Astrocyte (in vitro differentiated cells and primary cell): ENCODE measurements at regions not wholly inside any gene's neighbourhood (a gene's known extent, or its start where the extent isn't known, plus 50 kb on each side); places are given as distances from the start of the nearest gene placed in this dataset.

Experiments
- DNase-seq: peaks from one replicate; pipeline ENCODE4 v3.0.0-alpha.2; 2010; ENCODE audit warnings: low read depth
- FAIRE-seq: peaks from 2 replicates; lab custom pipeline; 2011; peaks lifted over from hg19 to GRCh38; lab: Jason Lieb, UNC
- H2AFZ ChIP-seq: 2 replicates; pipeline ENCODE4 v1.6.0; 2012; ENCODE audit warnings: low read depth, low read length, inconsistent platforms
- H3K27ac ChIP-seq: 2 replicates; pipeline ENCODE4 v1.5.1; 2011; ENCODE audit warnings: low read depth, low read length, inconsistent platforms
- H3K27me3 ChIP-seq: 2 replicates; pipeline ENCODE4 v1.6.0; 2011; ENCODE audit warnings: low read length, inconsistent platforms; ENCODE audit not compliant: insufficient read depth
- H3K36me3 ChIP-seq: 2 replicates; pipeline ENCODE4 v1.5.1; 2011; ENCODE audit warnings: low read length, inconsistent platforms; ENCODE audit not compliant: insufficient read depth
- H3K4me1 ChIP-seq: 2 replicates; pipeline ENCODE4 v1.5.1; 2011; ENCODE audit warnings: low read length, inconsistent platforms; ENCODE audit not compliant: insufficient read depth
- H3K4me2 ChIP-seq: 2 replicates; pipeline ENCODE4 v1.6.0; 2012; ENCODE audit warnings: low read length, inconsistent platforms
- H3K4me3 ChIP-seq: 2 replicates; pipeline ENCODE4 v1.5.1; 2011; ENCODE audit warnings: low read depth, mild to moderate bottlenecking, low read length, inconsistent platforms; ENCODE audit not compliant: insufficient read depth
- H3K79me2 ChIP-seq: 2 replicates; pipeline ENCODE4 v1.6.0; 2012; ENCODE audit warnings: mild to moderate bottlenecking, low read length, inconsistent platforms; ENCODE audit not compliant: insufficient read depth
- H3K9ac ChIP-seq: 2 replicates; pipeline ENCODE4 v1.6.0; 2012; ENCODE audit warnings: mild to moderate bottlenecking, low read length, inconsistent platforms
- H3K9me3 ChIP-seq: 2 replicates; pipeline ENCODE4 v1.5.1; 2012; ENCODE audit warnings: low read depth, mild to moderate bottlenecking, low read length, inconsistent platforms; ENCODE audit not compliant: insufficient read depth
- H4K20me1 ChIP-seq: 2 replicates; pipeline ENCODE4 v1.6.0; 2012; ENCODE audit warnings: low read length, inconsistent platforms; ENCODE audit not compliant: insufficient read depth
- H3K27ac Mint-ChIP-seq: one replicate; pipeline ENCODE4 v1.8.0; 2021; ENCODE audit warnings: mild to moderate bottlenecking, mixed read lengths; ENCODE audit not compliant: unreplicated experiment
- H3K27me3 Mint-ChIP-seq: one replicate; pipeline ENCODE4 v1.8.0; 2021; ENCODE audit warnings: low read depth, mixed read lengths; ENCODE audit not compliant: unreplicated experiment
- H3K36me3 Mint-ChIP-seq: one replicate; pipeline ENCODE4 v1.8.0; 2021; ENCODE audit warnings: low read depth, mixed read lengths; ENCODE audit not compliant: unreplicated experiment
- H3K4me1 Mint-ChIP-seq: one replicate; pipeline ENCODE4 v1.8.0; 2021; ENCODE audit warnings: low read depth, mixed read lengths; ENCODE audit not compliant: unreplicated experiment
- H3K4me3 Mint-ChIP-seq: one replicate; pipeline ENCODE4 v1.8.0; 2021; ENCODE audit warnings: mild to moderate bottlenecking, moderate library complexity, mixed read lengths; ENCODE audit not compliant: unreplicated experiment
- H3K9me3 Mint-ChIP-seq: one replicate; pipeline ENCODE4 v1.8.0; 2021; ENCODE audit warnings: mild to moderate bottlenecking, mixed read lengths; ENCODE audit not compliant: unreplicated experiment
- CTCF ChIP-seq: IDR thresholded peaks from 2 replicates; pipeline ENCODE4 v1.5.1; 2011; ENCODE audit warnings: low read depth, mild to moderate bottlenecking, inconsistent platforms, low read length, moderate library complexity; ENCODE audit not compliant: insufficient read depth
- EZH2 ChIP-seq: IDR thresholded peaks from 2 replicates; pipeline ENCODE4 v1.6.1; 2012; ENCODE audit warnings: mild to moderate bottlenecking, low read length, inconsistent platforms; ENCODE audit not compliant: insufficient read depth

GRCh38 chr17:56011406-56012131 is 141.7 kb upstream of the ANKFN1 start:
- Mint-ChIP-seq H3K4me3 (no peak overlapping the region), H3K27ac (no peak overlapping the region), H3K36me3 (no peaks in the 10 kb centered on the region), H3K9me3 (peaks cover 2% of the 10 kb centered on the region), H3K4me1 (peaks cover 3% of the 10 kb centered on the region), H3K27me3 (no peaks in the 10 kb centered on the region)
- FAIRE-seq (no peak), DNase-seq (no peak)
- H3K79me2 ChIP-seq = no peaks in the 10 kb centered on the region
- no peak overlapping the region for H3K4me3 ChIP-seq
- no peaks in the 10 kb centered on the region for H3K36me3 ChIP-seq
- no peak overlapping the region for H3K9ac ChIP-seq
- no peaks in the 10 kb centered on the region for H3K9me3 ChIP-seq
- H2AFZ ChIP-seq = no peak overlapping the region
- H3K4me1 ChIP-seq = no peaks in the 10 kb centered on the region
- no peaks in the 10 kb centered on the region for H3K27me3 ChIP-seq
- no peaks in the 10 kb centered on the region for H4K20me1 ChIP-seq
- H3K27ac ChIP-seq = no peak overlapping the region
- H3K4me2 ChIP-seq = no peak overlapping the region
- TF ChIP-seq CTCF (no peak), EZH2 (no peak)

- H3K36me3 ChIP-seq = no peaks in the 10 kb centered on the region
- no peaks in the 10 kb centered on the region for H3K27me3 Mint-ChIP-seq
- no peak overlapping the region for H3K4me3 Mint-ChIP-seq
- H3K9ac ChIP-seq = no peak overlapping the region
- H3K36me3 Mint-ChIP-seq = no peaks in the 10 kb centered on the region
- no peak overlapping the region for H3K4me3 ChIP-seq
- no peaks in the 10 kb centered on the region for H3K4me1 ChIP-seq
- no peak for FAIRE-seq
- H3K9me3 Mint-ChIP-seq = no peaks in the 10 kb centered on the region
- H3K4me1 Mint-ChIP-seq = peaks cover 4% of the 10 kb centered on the region
- no peaks in the 10 kb centered on the region for H3K27me3 ChIP-seq
- H3K27ac Mint-ChIP-seq = no peak overlapping the region
- no peaks in the 10 kb centered on the region for H3K79me2 ChIP-seq
- no peak overlapping the region for H2AFZ ChIP-seq
- H3K9me3 ChIP-seq = peaks cover 3% of the 10 kb centered on the region
- H4K20me1 ChIP-seq = no peaks in the 10 kb centered on the region
- H3K27ac ChIP-seq = no peak overlapping the region
- TF ChIP-seq CTCF (no peak), EZH2 (no peak)
- H3K4me2 ChIP-seq = no peak overlapping the region
- no peak for DNase-seq
Measured at GRCh38 chr17:56018211-56018610, 135.1 kb upstream of the ANKFN1 start.

GRCh38 chr17:56020369-56020768 is 132.9 kb upstream of the ANKFN1 start:
- Histone ChIP-seq H3K36me3 (no peaks in the 10 kb centered on the region), H2AFZ (no peak overlapping the region), H3K4me1 (no peaks in the 10 kb centered on the region), H3K27me3 (no peaks in the 10 kb centered on the region), H3K9me3 (peaks cover 3% of the 10 kb centered on the region), H3K9ac (no peak overlapping the region), H3K4me3 (no peak overlapping the region), H3K4me2 (no peak overlapping the region), H3K79me2 (no peaks in the 10 kb centered on the region), H4K20me1 (no peaks in the 10 kb centered on the region), H3K27ac (no peak overlapping the region)
- no peak for TF ChIP-seq CTCF
- TF ChIP-seq EZH2 = no peak
- H3K36me3 Mint-ChIP-seq = no peaks in the 10 kb centered on the region
- no peaks in the 10 kb centered on the region for H3K27me3 Mint-ChIP-seq
- H3K9me3 Mint-ChIP-seq = peaks cover 2% of the 10 kb centered on the region
- FAIRE-seq = no peak
- H3K4me3 Mint-ChIP-seq = no peak overlapping the region
- no peak overlapping the region for H3K27ac Mint-ChIP-seq
- DNase-seq = no peak
- H3K4me1 Mint-ChIP-seq = peaks cover 4% of the 10 kb centered on the region
